MM.1S (cell line): ENCODE measurements at regions not wholly inside any gene's neighbourhood (a gene's known extent, or its start where the extent isn't known, plus 50 kb on each side); places are given as distances from the start of the nearest gene placed in this dataset.
"Not testable (repeated sequence)": the region's sequence is repeated elsewhere in the genome, so short reads cannot be mapped to it uniquely, and the experiment has no call there.

ENCODE experiments used
- DNase-seq: peaks from one replicate; pipeline ENCODE4 v3.0.0-alpha.2; 2015
- H2AFZ ChIP-seq: fragments of 300-600 bp; sonication (generic); 2 replicates; pipeline ENCODE4 v1.6.0; 2016; ENCODE audit warnings: antibody characterized with exemption, low read length
- H3F3A ChIP-seq: fragments of 300-600 bp; sonication (generic); 2 replicates; pipeline ENCODE4 v1.6.1; 2016; ENCODE audit warnings: mild to moderate bottlenecking, antibody characterized with exemption, low read length, moderate library complexity, mixed read lengths; ENCODE audit not compliant: insufficient read depth
- H3K27ac ChIP-seq: fragments of 300-600 bp; sonication (generic); 2 replicates; pipeline ENCODE4 v1.5.1; 2016; ENCODE audit warnings: mild to moderate bottlenecking, low read length
- H3K27me3 ChIP-seq: fragments of 300-600 bp; sonication (generic); replicated peaks from 2 replicates; pipeline ENCODE4 v1.6.0; 2016; ENCODE audit warnings: low read length; ENCODE audit not compliant: insufficient read depth
- H3K36me3 ChIP-seq: fragments of 300-600 bp; sonication (generic); replicated peaks from 2 replicates; pipeline ENCODE4 v1.6.1; 2016; ENCODE audit warnings: mild to moderate bottlenecking, low read length, mixed read lengths; ENCODE audit not compliant: insufficient read depth
- H3K4me1 ChIP-seq: fragments of 300-600 bp; sonication (generic); 2 replicates; pipeline ENCODE4 v1.6.1; 2016; ENCODE audit warnings: low read length, mixed read lengths
- H3K4me2 ChIP-seq: fragments of 300-600 bp; sonication (generic); 2 replicates; pipeline ENCODE4 v1.6.0; 2016; ENCODE audit warnings: low read depth, low read length
- H3K4me3 ChIP-seq: fragments of 300-600 bp; sonication (generic); 2 replicates; pipeline ENCODE4 v1.5.1; 2016; ENCODE audit warnings: low read length, mixed read lengths
- H3K79me2 ChIP-seq: fragments of 300-600 bp; sonication (generic); 2 replicates; pipeline ENCODE4 v1.6.1; 2016; ENCODE audit warnings: mixed run types, low read length, mixed read lengths
- H3K9ac ChIP-seq: fragments of 300-600 bp; sonication (generic); 2 replicates; pipeline ENCODE4 v1.6.1; 2016; ENCODE audit warnings: low read length, mixed read lengths
- H3K9me2 ChIP-seq: fragments of 300-600 bp; sonication (generic); replicated peaks from 2 replicates; pipeline ENCODE4 v1.6.1; 2016; ENCODE audit warnings: mild to moderate bottlenecking, low read length, mixed read lengths; ENCODE audit not compliant: insufficient read depth
- H3K9me3 ChIP-seq: fragments of 300-600 bp; sonication (generic); replicated peaks from 2 replicates; pipeline ENCODE4 v1.6.1; 2016; ENCODE audit warnings: mild to moderate bottlenecking, low read length, mixed read lengths; ENCODE audit not compliant: insufficient read depth
- H4K20me1 ChIP-seq: fragments of 300-600 bp; sonication (generic); 2 replicates; pipeline ENCODE4 v1.6.1; 2016; ENCODE audit warnings: mild to moderate bottlenecking, low read length, moderate library complexity, mixed read lengths; ENCODE audit not compliant: insufficient read depth
- CTCF ChIP-seq: fragments of 300-600 bp; sonication (generic); IDR thresholded peaks from 2 replicates; pipeline ENCODE4 v1.5.1; 2016; ENCODE audit warnings: antibody characterized with exemption, low read length, mixed read lengths
- EZH2 ChIP-seq: fragments of 300-600 bp; sonication (generic); optimal IDR thresholded peaks from 2 replicates; pipeline ENCODE3; 2017; ENCODE audit warnings: low read depth, mild to moderate bottlenecking, antibody characterized with exemption, low read length, mixed read lengths
- EZH2phosphoT487 ChIP-seq: fragments of 300-600 bp; sonication (generic); IDR thresholded peaks from 2 replicates; pipeline ENCODE4 v1.6.1; 2018; ENCODE audit warnings: antibody characterized with exemption, low read length

DNA sequence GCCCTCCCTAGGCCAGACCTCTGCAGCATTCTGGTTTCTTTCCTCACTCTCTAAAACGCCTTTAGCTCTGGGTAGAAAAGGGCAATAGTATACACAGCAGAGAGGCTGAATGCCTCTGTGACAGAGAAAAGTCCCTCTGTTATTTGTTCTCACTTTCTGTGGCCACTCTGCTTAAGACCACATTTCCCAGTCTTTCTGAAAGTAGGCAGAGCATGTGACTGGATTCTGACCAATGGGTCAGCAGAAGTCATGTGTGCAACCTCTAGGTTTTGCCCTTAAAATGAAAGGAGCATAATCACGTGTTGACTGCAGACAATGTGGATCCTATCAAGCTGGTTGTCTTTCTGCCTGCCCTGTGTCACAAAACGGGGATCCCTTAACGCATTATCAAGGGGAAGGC, 79.7 kb upstream of the MARK1 start:
- Histone ChIP-seq H3K79me2 (no peaks in the 10 kb centered on the region), H3F3A (no peaks in the 10 kb centered on the region), H3K36me3 (no peaks in the 10 kb centered on the region), H3K9me2 (no peaks in the 10 kb centered on the region), H2AFZ (no peak overlapping the region), H3K4me3 (no peak overlapping the region), H3K4me2 (no peak overlapping the region), H3K27ac (no peak overlapping the region), H3K27me3 (no peaks in the 10 kb centered on the region), H3K9me3 (no peaks in the 10 kb centered on the region), H3K4me1 (no peaks in the 10 kb centered on the region), H4K20me1 (no peaks in the 10 kb centered on the region), H3K9ac (no peak overlapping the region)
- TF ChIP-seq CTCF (no peak), EZH2 (no peak), EZH2phosphoT487 (no peak)
- DNase-seq = peak; percentile 58

DNA sequence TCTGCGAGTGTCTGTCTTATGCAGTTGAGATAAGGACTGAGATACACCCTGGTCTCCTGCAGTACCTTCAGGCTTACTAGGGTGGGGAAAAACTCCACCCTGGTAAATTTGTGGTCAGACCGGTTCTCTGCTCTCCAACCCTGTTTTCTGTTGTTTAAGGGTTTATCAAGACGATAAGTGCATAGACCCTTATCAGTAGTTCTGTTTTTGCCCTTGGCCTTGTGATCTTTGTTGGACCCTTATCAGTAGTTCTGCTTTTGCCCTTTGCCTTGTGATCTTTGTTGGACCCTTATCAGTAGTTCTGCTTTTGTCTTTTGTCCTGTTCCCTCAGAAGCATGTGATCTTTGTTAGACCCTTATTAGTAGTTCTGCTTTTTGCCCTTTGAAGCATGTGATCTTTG, 83.3 kb upstream of the MARK1 start:
- H3K27ac ChIP-seq, H3K4me3 ChIP-seq, H3K9me2 ChIP-seq, H3K9ac ChIP-seq, H3K9me3 ChIP-seq, H3F3A ChIP-seq, H4K20me1 ChIP-seq, DNase-seq, H2AFZ ChIP-seq, H3K4me1 ChIP-seq, H3K4me2 ChIP-seq, H3K79me2 ChIP-seq, H3K36me3 ChIP-seq, H3K27me3 ChIP-seq: not testable (repeated sequence)

DNA sequence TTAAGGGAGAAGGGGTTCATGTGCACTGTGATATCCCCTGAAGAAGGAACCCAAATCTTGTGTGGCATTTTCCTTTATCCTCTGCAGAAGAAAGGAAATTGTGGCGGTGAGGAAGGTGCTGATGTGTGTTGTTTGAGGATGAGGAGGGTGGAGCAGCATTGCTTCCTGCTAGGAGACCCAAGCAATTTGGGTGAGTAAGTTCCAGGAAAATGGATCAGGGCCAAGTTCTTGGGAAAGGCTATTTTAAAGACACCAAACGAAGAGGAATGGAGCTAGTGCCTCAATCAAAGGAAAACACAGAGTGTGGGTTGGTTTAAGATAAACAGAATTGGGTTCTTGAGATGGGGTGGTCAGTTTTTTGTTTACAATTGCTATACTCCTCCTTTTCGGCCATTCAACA, 86.7 kb upstream of the MARK1 start:
- no peak for DNase-seq
- no peak overlapping the region for H2AFZ ChIP-seq
- H3K9me3 ChIP-seq = no peaks in the 10 kb centered on the region
- no peak overlapping the region for H3K4me2 ChIP-seq
- no peak overlapping the region for H3K27ac ChIP-seq
- no peaks in the 10 kb centered on the region for H3K27me3 ChIP-seq
- H3K79me2 ChIP-seq = no peaks in the 10 kb centered on the region
- TF ChIP-seq CTCF (no peak), EZH2phosphoT487 (no peak), EZH2 (no peak)
- H3K4me3 ChIP-seq = no peak overlapping the region
- H3K4me1 ChIP-seq = no peaks in the 10 kb centered on the region
- no peak overlapping the region for H3K9ac ChIP-seq
- H3F3A ChIP-seq = no peaks in the 10 kb centered on the region
- H4K20me1 ChIP-seq = no peaks in the 10 kb centered on the region
- no peaks in the 10 kb centered on the region for H3K36me3 ChIP-seq
- H3K9me2 ChIP-seq = no peaks in the 10 kb centered on the region

- H3K4me2 ChIP-seq = no peak overlapping the region
- TF ChIP-seq EZH2 (no peak), CTCF (no peak), EZH2phosphoT487 (no peak)
- H3K27me3 ChIP-seq = no peaks in the 10 kb centered on the region
- no peaks in the 10 kb centered on the region for H3F3A ChIP-seq
- no peaks in the 10 kb centered on the region for H3K4me1 ChIP-seq
- H3K9me2 ChIP-seq = no peaks in the 10 kb centered on the region
- H3K4me3 ChIP-seq = no peak overlapping the region
- H3K9me3 ChIP-seq = no peaks in the 10 kb centered on the region
- H3K36me3 ChIP-seq = no peaks in the 10 kb centered on the region
- H4K20me1 ChIP-seq = no peaks in the 10 kb centered on the region
- H3K9ac ChIP-seq = no peak overlapping the region
- no peaks in the 10 kb centered on the region for H3K79me2 ChIP-seq
- no peak overlapping the region for H3K27ac ChIP-seq
- no peak overlapping the region for H2AFZ ChIP-seq
- DNase-seq = no peak
Measured at GRCh38 chr1:220438741-220439140, 89.2 kb upstream of the MARK1 start.
